Liver (tissue), 3 donors: ENCODE measurements at regions not wholly inside any gene's neighbourhood (a gene's known extent, or its start where the extent isn't known, plus 50 kb on each side); places are given as distances from the start of the nearest gene placed in this dataset.
"Not testable (repeated sequence)": the region's sequence is repeated elsewhere in the genome, so short reads cannot be mapped to it uniquely, and the experiment has no call there.

Experiments
- FOXA1 ChIP-seq: IDR thresholded peaks from 2 replicates; pipeline ENCODE4 v1.6.1; 2016; ENCODE audit warnings: antibody characterized with exemption
- GABPA ChIP-seq, 2 donors: IDR thresholded peaks in 1 of 2; conservative IDR thresholded peaks in 1 of 2; 2 replicates each; pipeline ENCODE4 v1.6.1; 2016; ENCODE audit warnings: antibody characterized with exemption in 2 of 2, mild to moderate bottlenecking in 1 of 2, moderate library complexity in 1 of 2
- HNF4A ChIP-seq, 2 donors: conservative IDR thresholded peaks; 2 replicates each; pipeline ENCODE4 v1.6.1; 2016; ENCODE audit warnings: antibody characterized with exemption in 2 of 2, mild to moderate bottlenecking in 2 of 2
- JUND ChIP-seq, 2 donors: IDR thresholded peaks; 2 replicates each; pipeline ENCODE4 v1.6.1; 2016; ENCODE audit warnings: antibody characterized with exemption in 2 of 2
- NR2F2 ChIP-seq: IDR thresholded peaks from 2 replicates; pipeline ENCODE4 v1.6.1; 2016; ENCODE audit warnings: antibody characterized with exemption
- RAD21 ChIP-seq, 2 donors: IDR thresholded peaks; 2 replicates each; pipeline ENCODE4 v1.6.1; 2016; ENCODE audit warnings: antibody characterized with exemption in 2 of 2, mild to moderate bottlenecking in 2 of 2
- SP1 ChIP-seq: IDR thresholded peaks from 2 replicates; pipeline ENCODE4 v1.6.1; 2018; ENCODE audit warnings: antibody characterized with exemption, mild to moderate bottlenecking
- TAF1 ChIP-seq: conservative IDR thresholded peaks from 2 replicates; pipeline ENCODE4 v1.6.1; 2016; ENCODE audit warnings: antibody characterized with exemption, mild to moderate bottlenecking
- YY1 ChIP-seq: IDR thresholded peaks from 2 replicates; pipeline ENCODE4 v1.6.1; 2016; ENCODE audit warnings: antibody characterized with exemption, mild to moderate bottlenecking
- TF ChIP-seq, protein P1 (sequence below): fragments of 150-350 bp; IDR thresholded peaks from 2 replicates; pipeline ENCODE4 v1.5.1; 2017; ENCODE audit warnings: improper control_type of control experiment, low read depth, low read length; ENCODE audit not compliant: missing input control
- TF ChIP-seq, protein P2 (sequence below): IDR thresholded peaks from 2 replicates; pipeline ENCODE4 v1.6.1; 2016; ENCODE audit warnings: antibody characterized with exemption
- TF ChIP-seq, protein P3 (sequence below): IDR thresholded peaks from 2 replicates; pipeline ENCODE4 v1.6.1; 2016; ENCODE audit warnings: antibody characterized with exemption, mild to moderate bottlenecking
- TF ChIP-seq, protein P4 (sequence below): IDR thresholded peaks from 2 replicates; pipeline ENCODE4 v1.6.1; 2016; ENCODE audit warnings: antibody characterized with exemption
- TF ChIP-seq, protein P5 (sequence below): IDR thresholded peaks from 2 replicates; pipeline ENCODE4 v1.6.1; 2016; ENCODE audit warnings: antibody characterized with exemption
- donor health status: healthy.
- donor health status: healthy.

DNA sequence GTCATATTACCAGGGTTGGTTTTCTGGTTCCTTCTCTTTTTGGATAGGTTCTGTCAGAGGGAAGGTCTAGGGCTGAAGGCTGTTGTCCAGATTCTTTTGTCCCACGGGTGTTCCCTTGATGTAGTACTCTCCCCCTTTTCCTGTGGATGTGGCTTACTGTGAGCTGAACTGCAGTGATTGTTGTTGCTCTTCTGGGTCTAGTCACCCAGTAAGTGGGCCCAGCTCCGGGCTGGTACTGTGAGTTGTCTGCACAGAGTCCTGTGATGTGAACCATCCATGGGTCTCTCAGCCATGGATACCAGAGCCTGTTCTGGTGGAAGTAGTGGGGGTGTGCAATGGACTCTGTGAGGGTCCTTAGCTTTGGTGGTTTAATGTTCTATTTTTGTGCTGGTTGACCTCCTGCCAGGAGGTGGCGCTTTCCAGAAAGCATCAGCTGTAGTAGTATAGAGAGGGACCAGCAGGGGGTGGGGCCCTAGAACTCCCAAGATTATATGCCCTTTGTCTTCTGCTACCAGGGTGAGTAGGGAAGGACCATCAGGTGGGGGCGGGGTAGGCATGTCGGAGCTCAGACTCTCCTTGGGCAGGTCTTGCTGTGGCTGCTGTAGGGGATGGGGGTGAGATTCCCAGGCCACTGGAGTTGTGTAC, 99.4 kb upstream of the CHST15 start:
- TF ChIP-seq, protein P1, sequence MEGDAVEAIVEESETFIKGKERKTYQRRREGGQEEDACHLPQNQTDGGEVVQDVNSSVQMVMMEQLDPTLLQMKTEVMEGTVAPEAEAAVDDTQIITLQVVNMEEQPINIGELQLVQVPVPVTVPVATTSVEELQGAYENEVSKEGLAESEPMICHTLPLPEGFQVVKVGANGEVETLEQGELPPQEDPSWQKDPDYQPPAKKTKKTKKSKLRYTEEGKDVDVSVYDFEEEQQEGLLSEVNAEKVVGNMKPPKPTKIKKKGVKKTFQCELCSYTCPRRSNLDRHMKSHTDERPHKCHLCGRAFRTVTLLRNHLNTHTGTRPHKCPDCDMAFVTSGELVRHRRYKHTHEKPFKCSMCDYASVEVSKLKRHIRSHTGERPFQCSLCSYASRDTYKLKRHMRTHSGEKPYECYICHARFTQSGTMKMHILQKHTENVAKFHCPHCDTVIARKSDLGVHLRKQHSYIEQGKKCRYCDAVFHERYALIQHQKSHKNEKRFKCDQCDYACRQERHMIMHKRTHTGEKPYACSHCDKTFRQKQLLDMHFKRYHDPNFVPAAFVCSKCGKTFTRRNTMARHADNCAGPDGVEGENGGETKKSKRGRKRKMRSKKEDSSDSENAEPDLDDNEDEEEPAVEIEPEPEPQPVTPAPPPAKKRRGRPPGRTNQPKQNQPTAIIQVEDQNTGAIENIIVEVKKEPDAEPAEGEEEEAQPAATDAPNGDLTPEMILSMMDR: not testable (repeated sequence)
- TF ChIP-seq, protein P2, sequence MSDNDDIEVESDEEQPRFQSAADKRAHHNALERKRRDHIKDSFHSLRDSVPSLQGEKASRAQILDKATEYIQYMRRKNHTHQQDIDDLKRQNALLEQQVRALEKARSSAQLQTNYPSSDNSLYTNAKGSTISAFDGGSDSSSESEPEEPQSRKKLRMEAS: not testable (repeated sequence)
- TF ChIP-seq TAF1; JUND (IDR thresholded peaks at IDR 0.05); YY1; NR2F2; FOXA1; RAD21 (IDR thresholded peaks at IDR 0.05); GABPA (IDR thresholded peaks at IDR 0.05 in 1 of 2, conservative IDR thresholded peaks at IDR 0.05 in 1 of 2); HNF4A (conservative IDR thresholded peaks at IDR 0.05); SP1: not testable (repeated sequence)
- TF ChIP-seq, protein P3, sequence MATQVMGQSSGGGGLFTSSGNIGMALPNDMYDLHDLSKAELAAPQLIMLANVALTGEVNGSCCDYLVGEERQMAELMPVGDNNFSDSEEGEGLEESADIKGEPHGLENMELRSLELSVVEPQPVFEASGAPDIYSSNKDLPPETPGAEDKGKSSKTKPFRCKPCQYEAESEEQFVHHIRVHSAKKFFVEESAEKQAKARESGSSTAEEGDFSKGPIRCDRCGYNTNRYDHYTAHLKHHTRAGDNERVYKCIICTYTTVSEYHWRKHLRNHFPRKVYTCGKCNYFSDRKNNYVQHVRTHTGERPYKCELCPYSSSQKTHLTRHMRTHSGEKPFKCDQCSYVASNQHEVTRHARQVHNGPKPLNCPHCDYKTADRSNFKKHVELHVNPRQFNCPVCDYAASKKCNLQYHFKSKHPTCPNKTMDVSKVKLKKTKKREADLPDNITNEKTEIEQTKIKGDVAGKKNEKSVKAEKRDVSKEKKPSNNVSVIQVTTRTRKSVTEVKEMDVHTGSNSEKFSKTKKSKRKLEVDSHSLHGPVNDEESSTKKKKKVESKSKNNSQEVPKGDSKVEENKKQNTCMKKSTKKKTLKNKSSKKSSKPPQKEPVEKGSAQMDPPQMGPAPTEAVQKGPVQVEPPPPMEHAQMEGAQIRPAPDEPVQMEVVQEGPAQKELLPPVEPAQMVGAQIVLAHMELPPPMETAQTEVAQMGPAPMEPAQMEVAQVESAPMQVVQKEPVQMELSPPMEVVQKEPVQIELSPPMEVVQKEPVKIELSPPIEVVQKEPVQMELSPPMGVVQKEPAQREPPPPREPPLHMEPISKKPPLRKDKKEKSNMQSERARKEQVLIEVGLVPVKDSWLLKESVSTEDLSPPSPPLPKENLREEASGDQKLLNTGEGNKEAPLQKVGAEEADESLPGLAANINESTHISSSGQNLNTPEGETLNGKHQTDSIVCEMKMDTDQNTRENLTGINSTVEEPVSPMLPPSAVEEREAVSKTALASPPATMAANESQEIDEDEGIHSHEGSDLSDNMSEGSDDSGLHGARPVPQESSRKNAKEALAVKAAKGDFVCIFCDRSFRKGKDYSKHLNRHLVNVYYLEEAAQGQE: not testable (repeated sequence)
- TF ChIP-seq, protein P4, sequence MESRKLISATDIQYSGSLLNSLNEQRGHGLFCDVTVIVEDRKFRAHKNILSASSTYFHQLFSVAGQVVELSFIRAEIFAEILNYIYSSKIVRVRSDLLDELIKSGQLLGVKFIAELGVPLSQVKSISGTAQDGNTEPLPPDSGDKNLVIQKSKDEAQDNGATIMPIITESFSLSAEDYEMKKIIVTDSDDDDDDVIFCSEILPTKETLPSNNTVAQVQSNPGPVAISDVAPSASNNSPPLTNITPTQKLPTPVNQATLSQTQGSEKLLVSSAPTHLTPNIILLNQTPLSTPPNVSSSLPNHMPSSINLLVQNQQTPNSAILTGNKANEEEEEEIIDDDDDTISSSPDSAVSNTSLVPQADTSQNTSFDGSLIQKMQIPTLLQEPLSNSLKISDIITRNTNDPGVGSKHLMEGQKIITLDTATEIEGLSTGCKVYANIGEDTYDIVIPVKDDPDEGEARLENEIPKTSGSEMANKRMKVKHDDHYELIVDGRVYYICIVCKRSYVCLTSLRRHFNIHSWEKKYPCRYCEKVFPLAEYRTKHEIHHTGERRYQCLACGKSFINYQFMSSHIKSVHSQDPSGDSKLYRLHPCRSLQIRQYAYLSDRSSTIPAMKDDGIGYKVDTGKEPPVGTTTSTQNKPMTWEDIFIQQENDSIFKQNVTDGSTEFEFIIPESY: not testable (repeated sequence)
- TF ChIP-seq, protein P5, sequence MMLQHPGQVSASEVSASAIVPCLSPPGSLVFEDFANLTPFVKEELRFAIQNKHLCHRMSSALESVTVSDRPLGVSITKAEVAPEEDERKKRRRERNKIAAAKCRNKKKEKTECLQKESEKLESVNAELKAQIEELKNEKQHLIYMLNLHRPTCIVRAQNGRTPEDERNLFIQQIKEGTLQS: not testable (repeated sequence)
